Activated T-helper 1 cell treated with anti-CD3 and anti-CD28 coated beads, Interleukin-12 subunit alpha, Interleukin-12 subunit beta, Interleukin-2, Interleukin-4 antibody, amounts not matched to agents 30 ng/mL and 10 ng/mL and 1 ng/mL, durations not matched to agents 14 hours and 24 hours and 36 hours (primary cell): ENCODE measurements at regions not wholly inside any gene's neighbourhood (a gene's known extent, or its start where the extent isn't known, plus 50 kb on each side); places are given as distances from the start of the nearest gene placed in this dataset.

Experiments used
- DNase-seq: peaks from one replicate; pipeline ENCODE4 v3.0.0; 2021; ENCODE audit warnings: low spot score
- H3K27ac Mint-ChIP-seq: one replicate; pipeline ENCODE4 v1.8.0; 2021; ENCODE audit warnings: mild to moderate bottlenecking, mixed read lengths
- H3K27me3 Mint-ChIP-seq: one replicate; pipeline ENCODE4 v1.8.0; 2022; ENCODE audit warnings: mild to moderate bottlenecking, moderate library complexity, mixed read lengths; ENCODE audit not compliant: insufficient read depth
- H3K36me3 Mint-ChIP-seq: one replicate; pipeline ENCODE4 v1.8.0; 2021; ENCODE audit warnings: low read depth, mixed read lengths
- H3K4me1 Mint-ChIP-seq: one replicate; pipeline ENCODE4 v1.8.0; 2021; ENCODE audit warnings: low read depth, mixed read lengths
- H3K4me3 Mint-ChIP-seq: one replicate; pipeline ENCODE4 v1.8.0; 2021; ENCODE audit warnings: mild to moderate bottlenecking, moderate library complexity, mixed read lengths
- H3K9me3 Mint-ChIP-seq: one replicate; pipeline ENCODE4 v1.8.0; 2021; ENCODE audit warnings: mixed read lengths
- intact Hi-C: fragments of 100-400 bp; cut with micrococcal nuclease; formaldehyde crosslinking; loops from one replicate; pipeline ENCODE4 v1.15.1; 2024

- no peak overlapping the region for H3K27ac Mint-ChIP-seq
- peaks cover 11% of the 10 kb centered on the region for H3K36me3 Mint-ChIP-seq
- intact Hi-C loops, result no loop called here
Observed at GRCh38 chr5:54748527-54748926, 231.0 kb downstream of the SNX18 start.

GRCh38 chr5:54746777-54747398 is 229.3 kb downstream of the SNX18 start:
- Mint-ChIP-seq H3K4me1 (peaks cover 12% of the 10 kb centered on the region), H3K9me3 (peaks cover 7% of the 10 kb centered on the region), H3K4me3 (no peak overlapping the region), H3K27me3 (no peaks in the 10 kb centered on the region), H3K27ac (no peak overlapping the region), H3K36me3 (peaks cover 7% of the 10 kb centered on the region)
- no peak for DNase-seq
- intact Hi-C loops, result no loop called here

More at GRCh38 chr5:54748527-54748926, 231.0 kb downstream of the SNX18 start:
- Mint-ChIP-seq H3K9me3 (peaks cover 7% of the 10 kb centered on the region), H3K4me1 (peaks cover 14% of the 10 kb centered on the region), H3K4me3 (no peak overlapping the region), H3K27me3 (no peaks in the 10 kb centered on the region)
- DNase-seq, result no peak

- Mint-ChIP-seq H3K27ac (no peak overlapping the region), H3K27me3 (no peaks in the 10 kb centered on the region), H3K9me3 (peaks cover 5% of the 10 kb centered on the region), H3K4me1 (peaks cover 11% of the 10 kb centered on the region), H3K36me3 (peaks cover 7% of the 10 kb centered on the region), H3K4me3 (no peak overlapping the region)
- no peak for DNase-seq
- intact Hi-C loops, result no loop called here
Observed at GRCh38 chr5:54746346-54746745, 228.8 kb downstream of the SNX18 start.

- Mint-ChIP-seq H3K4me3 (no peak overlapping the region), H3K27ac (peak overlapping the region; percentile 35), H3K27me3 (no peaks in the 10 kb centered on the region), H3K9me3 (no peaks in the 10 kb centered on the region), H3K4me1 (peaks cover 14% of the 10 kb centered on the region), H3K36me3 (peaks cover 4% of the 10 kb centered on the region)
- intact Hi-C loops, result loop anchor here (2.0 kb wide), 3 partner anchors 15 to 99 kb away; no protein-coding TSS in a partner anchor
- DNase-seq, result no peak
Observed at GRCh38 chr5:54745599-54745998, 228.0 kb downstream of the SNX18 start.

GRCh38 chr5:54743997-54744788 is 226.6 kb downstream of the SNX18 start:
- H3K27ac Mint-ChIP-seq, result peak overlapping the region; percentile 87
- intact Hi-C loops, result loop anchor here (1.0 to 5.0 kb wide), 8 partner anchors 9 to 226 kb away; no protein-coding TSS in a partner anchor
- DNase-seq, result peak; percentile 63
- H3K9me3 Mint-ChIP-seq, result no peaks in the 10 kb centered on the region
- no peaks in the 10 kb centered on the region for H3K27me3 Mint-ChIP-seq
- H3K4me1 Mint-ChIP-seq, result peaks cover 20% of the 10 kb centered on the region
- H3K36me3 Mint-ChIP-seq, result peaks cover 8% of the 10 kb centered on the region
- peak overlapping the region; percentile 50 for H3K4me3 Mint-ChIP-seq

GRCh38 chr5:54743581-54743980 is 226.0 kb downstream of the SNX18 start:
- H3K4me3 Mint-ChIP-seq, result no peak overlapping the region
- peak overlapping the region; percentile 87 for H3K27ac Mint-ChIP-seq
- DNase-seq, result no peak
- intact Hi-C loops, result loop anchor here (5.0 kb wide), 1 partner anchor 99 kb away; no protein-coding TSS in a partner anchor
- no peaks in the 10 kb centered on the region for H3K27me3 Mint-ChIP-seq
- H3K4me1 Mint-ChIP-seq, result peaks cover 23% of the 10 kb centered on the region
- H3K9me3 Mint-ChIP-seq, result no peaks in the 10 kb centered on the region
- H3K36me3 Mint-ChIP-seq, result peaks cover 9% of the 10 kb centered on the region

GRCh38 chr5:54742417-54742891 is 224.9 kb downstream of the SNX18 start:
- Mint-ChIP-seq H3K36me3 (peaks cover 11% of the 10 kb centered on the region), H3K4me3 (peak overlapping the region; percentile 15), H3K9me3 (no peaks in the 10 kb centered on the region), H3K4me1 (peaks cover 30% of the 10 kb centered on the region), H3K27ac (peak overlapping the region; percentile 38), H3K27me3 (no peaks in the 10 kb centered on the region)
- DNase-seq, result no peak
- intact Hi-C loops, result loop anchor here (5.0 kb wide), 1 partner anchor 100 kb away; no protein-coding TSS in a partner anchor

GRCh38 chr5:54741711-54742110 is 224.2 kb downstream of the SNX18 start:
- Mint-ChIP-seq H3K4me1 (peaks cover 30% of the 10 kb centered on the region), H3K36me3 (peaks cover 11% of the 10 kb centered on the region), H3K27me3 (no peaks in the 10 kb centered on the region), H3K27ac (no peak overlapping the region), H3K9me3 (no peaks in the 10 kb centered on the region), H3K4me3 (no peak overlapping the region)
- DNase-seq, result no peak
- intact Hi-C loops, result loop anchor here (5.0 kb wide), 1 partner anchor 101 kb away; no protein-coding TSS in a partner anchor

GRCh38 chr5:54740141-54740540 is 222.6 kb downstream of the SNX18 start:
- Mint-ChIP-seq H3K36me3 (peaks cover 11% of the 10 kb centered on the region), H3K9me3 (no peaks in the 10 kb centered on the region), H3K27ac (no peak overlapping the region), H3K27me3 (peaks cover 4% of the 10 kb centered on the region), H3K4me3 (no peak overlapping the region), H3K4me1 (peaks cover 30% of the 10 kb centered on the region)
- no peak for DNase-seq
- intact Hi-C loops, result loop anchor here (5.0 kb wide), 1 partner anchor 102 kb away; no protein-coding TSS in a partner anchor

GRCh38 chr5:54739371-54739770 is 221.8 kb downstream of the SNX18 start:
- intact Hi-C loops, result no loop called here
- Mint-ChIP-seq H3K36me3 (peaks cover 8% of the 10 kb centered on the region), H3K27me3 (peaks cover 5% of the 10 kb centered on the region), H3K27ac (no peak overlapping the region), H3K4me3 (no peak overlapping the region), H3K9me3 (no peaks in the 10 kb centered on the region), H3K4me1 (peaks cover 30% of the 10 kb centered on the region)
- DNase-seq, result no peak

- H3K27ac Mint-ChIP-seq, result no peak overlapping the region
- H3K4me3 Mint-ChIP-seq, result no peak overlapping the region
- H3K36me3 Mint-ChIP-seq, result peaks cover 8% of the 10 kb centered on the region
- peaks cover 5% of the 10 kb centered on the region for H3K27me3 Mint-ChIP-seq
- intact Hi-C loops, result no loop called here
- H3K9me3 Mint-ChIP-seq, result no peaks in the 10 kb centered on the region
- peaks cover 30% of the 10 kb centered on the region for H3K4me1 Mint-ChIP-seq
- no peak for DNase-seq
Observed at GRCh38 chr5:54738973-54739367, 221.4 kb downstream of the SNX18 start.

GRCh38 chr5:54738118-54738972 is 220.8 kb downstream of the SNX18 start:
- DNase-seq, result no peak
- Mint-ChIP-seq H3K9me3 (no peaks in the 10 kb centered on the region), H3K36me3 (peaks cover 10% of the 10 kb centered on the region), H3K4me3 (no peak overlapping the region), H3K27me3 (peaks cover 5% of the 10 kb centered on the region), H3K27ac (peak overlapping the region; percentile 1), H3K4me1 (peaks cover 30% of the 10 kb centered on the region)
- intact Hi-C loops, result no loop called here
